K562 (cell line): ENCODE measurements at regions not wholly inside any gene's neighbourhood (a gene's known extent, or its start where the extent isn't known, plus 50 kb on each side); places are given as distances from the start of the nearest gene placed in this dataset.
A peak's percentile ranks its signal among the peaks of the same experiment; 100 is the strongest.

Source experiments
- ARNT ChIP-seq, 2 experiments: fragments of 450-650 bp; IDR thresholded peaks; 2 replicates each; pipeline ENCODE4 v1.6.1; 2016; ENCODE audit warnings: mild to moderate bottlenecking in 1 of 2
- ATF1 ChIP-seq, 2 experiments: fragments of 450-650 bp in 1 of 2; IDR thresholded peaks; 2 replicates each; pipeline ENCODE4 v1.6.1; 2016; ENCODE audit warnings: missing compliant biosample characterization in 1 of 2, missing genetic modification characterization in 1 of 2
- BRD9 ChIP-seq: fragments of 450-650 bp; IDR thresholded peaks from 2 replicates; pipeline ENCODE4 v1.6.1; 2018; ENCODE audit warnings: low read depth; ENCODE audit not compliant: partially characterized antibody
- C11orf30 ChIP-seq: fragments of 450-650 bp; IDR thresholded peaks from 2 replicates; pipeline ENCODE4 v1.6.1; 2016; ENCODE audit warnings: low read depth, mild to moderate bottlenecking
- CBFA2T2 ChIP-seq: fragments of 450-650 bp; conservative IDR thresholded peaks from 2 replicates; pipeline ENCODE4 v1.6.1; 2017; ENCODE audit warnings: mild to moderate bottlenecking
- CBX3 ChIP-seq, 2 experiments: IDR thresholded peaks; 1 replicate in 1 of 2; 2 replicates in 1 of 2; pipeline ENCODE4 v1.6.1; 2012; ENCODE audit warnings: inconsistent platforms in 2 of 2, low read length in 2 of 2, borderline replicate concordance in 1 of 2, control low read depth in 1 of 2
- DPF2 ChIP-seq: fragments of 450-650 bp; IDR thresholded peaks from 2 replicates; pipeline ENCODE4 v1.6.1; 2016
- FOXA3 ChIP-seq, 2 experiments: fragments of 450-650 bp in 1 of 2; sonication (generic) in 1 of 2; formaldehyde crosslinking; IDR thresholded peaks in 1 of 2; conservative IDR thresholded peaks in 1 of 2; 2 replicates each; pipeline versions ENCODE4 v1.4.0 to v1.8.0; 2020 to 2022; ENCODE audit warnings: mild to moderate bottlenecking in 2 of 2, missing genetic modification reagents in 1 of 2
- HDAC2 ChIP-seq: fragments of 450-650 bp; IDR thresholded peaks from 2 replicates; pipeline ENCODE4 v1.6.1; 2016; ENCODE audit warnings: mild to moderate bottlenecking
- JUND ChIP-seq, 2 experiments: IDR thresholded peaks; 2 replicates in 1 of 2; 3 replicates in 1 of 2; pipeline ENCODE4 v1.6.1; 2011; ENCODE audit warnings: borderline replicate concordance in 2 of 2, low read depth in 2 of 2, low read length in 2 of 2, improper control_type of control experiment in 1 of 2, missing biosample characterization in 1 of 2, missing genetic modification characterization in 1 of 2, missing genetic modification reagents in 1 of 2
- PHF8 ChIP-seq: fragments of 200-600 bp; sonication (generic); IDR thresholded peaks from 2 replicates; pipeline ENCODE4 v1.6.1; 2012; ENCODE audit warnings: mixed run types, mild to moderate bottlenecking, inconsistent platforms, low read length, moderate library complexity, borderline replicate concordance
- SMARCC2 ChIP-seq: fragments of 450-650 bp; IDR thresholded peaks from 2 replicates; pipeline ENCODE4 v1.6.1; 2017; ENCODE audit warnings: antibody characterized with exemption, moderate library complexity, mild to moderate bottlenecking, low read depth
- SMARCE1 ChIP-seq: fragments of 450-650 bp; IDR thresholded peaks from 2 replicates; pipeline ENCODE4 v1.7.1; 2016; ENCODE audit warnings: mild to moderate bottlenecking
- TBP ChIP-seq: optimal IDR thresholded peaks from 2 replicates; pipeline ENCODE3; 2011; ENCODE audit warnings: low read depth, low read length, improper control_type of control experiment
- ZNF830 ChIP-seq: fragments of 250-450 bp; sonication (Bioruptor Pico); IDR thresholded peaks from 2 replicates; pipeline ENCODE4 v1.5.0; 2021; ENCODE audit warnings: mild to moderate bottlenecking
- TF ChIP-seq, protein P1 (sequence below), 2 experiments: fragments of 150-350 bp in 1 of 2; IDR thresholded peaks; 2 replicates each; pipeline ENCODE4 v1.6.1; 2012 to 2016; ENCODE audit warnings: low read depth in 2 of 2, low read length in 2 of 2, mild to moderate bottlenecking in 1 of 2, moderate library complexity in 1 of 2
- TF ChIP-seq, protein P2 (sequence below): fragments of 450-650 bp; IDR thresholded peaks from 2 replicates; pipeline ENCODE4 v1.6.1; 2016
- TF ChIP-seq, protein P3 (sequence below): fragments of 150-350 bp; IDR thresholded peaks from 2 replicates; pipeline ENCODE4 v1.6.1; 2014; ENCODE audit warnings: low read depth, mild to moderate bottlenecking, low read length, borderline replicate concordance
- TF ChIP-seq, protein P4 (sequence below): fragments of 450-650 bp; IDR thresholded peaks from one replicate; pipeline ENCODE4 v1.6.1; 2018; ENCODE audit warnings: mild to moderate bottlenecking, moderate library complexity; ENCODE audit not compliant: partially characterized antibody

DNA sequence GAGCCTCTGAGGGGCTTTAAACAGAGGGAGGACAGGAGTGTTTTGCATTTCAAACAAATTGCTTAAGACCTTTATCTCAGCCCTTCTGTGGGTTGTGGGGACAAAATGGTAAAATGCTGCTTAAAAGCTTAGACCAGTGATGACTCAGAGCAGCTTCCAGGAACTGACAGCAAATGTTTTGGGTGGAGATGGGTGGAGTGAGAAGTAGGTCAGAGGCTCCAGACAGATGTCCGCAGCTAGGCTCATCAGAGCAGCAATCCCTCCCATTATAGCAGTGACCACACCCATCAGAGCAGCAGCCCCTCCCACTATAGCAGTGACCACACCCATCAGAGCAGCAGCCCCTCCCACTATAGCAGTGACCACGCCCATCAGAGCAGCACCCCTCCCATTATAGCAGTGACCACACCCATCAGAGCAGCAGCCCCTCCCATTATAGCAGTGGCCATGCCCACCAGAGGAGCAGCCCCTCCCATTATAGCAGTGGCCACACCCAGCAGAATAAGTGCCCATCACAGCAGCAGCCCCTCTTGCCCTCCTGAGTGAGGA is 532.2 kb downstream of the MATN1 start (continued):
- TF ChIP-seq, protein P1, sequence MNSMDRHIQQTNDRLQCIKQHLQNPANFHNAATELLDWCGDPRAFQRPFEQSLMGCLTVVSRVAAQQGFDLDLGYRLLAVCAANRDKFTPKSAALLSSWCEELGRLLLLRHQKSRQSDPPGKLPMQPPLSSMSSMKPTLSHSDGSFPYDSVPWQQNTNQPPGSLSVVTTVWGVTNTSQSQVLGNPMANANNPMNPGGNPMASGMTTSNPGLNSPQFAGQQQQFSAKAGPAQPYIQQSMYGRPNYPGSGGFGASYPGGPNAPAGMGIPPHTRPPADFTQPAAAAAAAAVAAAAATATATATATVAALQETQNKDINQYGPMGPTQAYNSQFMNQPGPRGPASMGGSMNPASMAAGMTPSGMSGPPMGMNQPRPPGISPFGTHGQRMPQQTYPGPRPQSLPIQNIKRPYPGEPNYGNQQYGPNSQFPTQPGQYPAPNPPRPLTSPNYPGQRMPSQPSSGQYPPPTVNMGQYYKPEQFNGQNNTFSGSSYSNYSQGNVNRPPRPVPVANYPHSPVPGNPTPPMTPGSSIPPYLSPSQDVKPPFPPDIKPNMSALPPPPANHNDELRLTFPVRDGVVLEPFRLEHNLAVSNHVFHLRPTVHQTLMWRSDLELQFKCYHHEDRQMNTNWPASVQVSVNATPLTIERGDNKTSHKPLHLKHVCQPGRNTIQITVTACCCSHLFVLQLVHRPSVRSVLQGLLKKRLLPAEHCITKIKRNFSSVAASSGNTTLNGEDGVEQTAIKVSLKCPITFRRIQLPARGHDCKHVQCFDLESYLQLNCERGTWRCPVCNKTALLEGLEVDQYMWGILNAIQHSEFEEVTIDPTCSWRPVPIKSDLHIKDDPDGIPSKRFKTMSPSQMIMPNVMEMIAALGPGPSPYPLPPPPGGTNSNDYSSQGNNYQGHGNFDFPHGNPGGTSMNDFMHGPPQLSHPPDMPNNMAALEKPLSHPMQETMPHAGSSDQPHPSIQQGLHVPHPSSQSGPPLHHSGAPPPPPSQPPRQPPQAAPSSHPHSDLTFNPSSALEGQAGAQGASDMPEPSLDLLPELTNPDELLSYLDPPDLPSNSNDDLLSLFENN (IDR thresholded peaks at IDR 0.05; ENCODE audit: low read depth in 2 of 2, low read length in 2 of 2) = 0 out of 4 replicates have a peak, but pooled peaks of 1 of the 2 experiments have one; percentile 41
- TF ChIP-seq CBFA2T2 (peak; percentile 85), C11orf30 (peak; percentile 37), TBP (peak; percentile 33), PHF8 (no peak), FOXA3 (CRISPR knock-in tag; conservative IDR thresholded peaks at IDR 0.05 in 1 of 2, IDR thresholded peaks at IDR 0.05 in 1 of 2) (no peak), SMARCE1 (peak; percentile 98), ATF1 (CRISPR knock-in tag; IDR thresholded peaks at IDR 0.05) (no peak), ATF1 (tag; IDR thresholded peaks at IDR 0.05) (peak; percentile 62), ARNT (IDR thresholded peaks at IDR 0.05) (peak in 1 of 2 experiments; percentile 91; a peak in 2 of 4 replicates), BRD9 (no peak), DPF2 (peak; percentile 99), HDAC2 (peak; percentile 91), CBX3 (IDR thresholded peaks at IDR 0.05; ENCODE audit: borderline replicate concordance in 1 of 2, low read length in 2 of 2) (0 out of 3 replicates have a peak, but pooled peaks of 1 of the 2 experiments have one; percentile 23), SMARCC2 (peak; percentile 92), ZNF830 (no peak), JUND (IDR thresholded peaks at IDR 0.05; ENCODE audit: borderline replicate concordance, low read depth, low read length) (peak; percentile 100), JUND (tag; IDR thresholded peaks at IDR 0.05; ENCODE audit: borderline replicate concordance, low read depth, low read length) (peak; percentile 99)
- TF ChIP-seq, protein P2, sequence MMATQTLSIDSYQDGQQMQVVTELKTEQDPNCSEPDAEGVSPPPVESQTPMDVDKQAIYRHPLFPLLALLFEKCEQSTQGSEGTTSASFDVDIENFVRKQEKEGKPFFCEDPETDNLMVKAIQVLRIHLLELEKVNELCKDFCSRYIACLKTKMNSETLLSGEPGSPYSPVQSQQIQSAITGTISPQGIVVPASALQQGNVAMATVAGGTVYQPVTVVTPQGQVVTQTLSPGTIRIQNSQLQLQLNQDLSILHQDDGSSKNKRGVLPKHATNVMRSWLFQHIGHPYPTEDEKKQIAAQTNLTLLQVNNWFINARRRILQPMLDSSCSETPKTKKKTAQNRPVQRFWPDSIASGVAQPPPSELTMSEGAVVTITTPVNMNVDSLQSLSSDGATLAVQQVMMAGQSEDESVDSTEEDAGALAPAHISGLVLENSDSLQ = peak; percentile 87
- TF ChIP-seq, protein P3, sequence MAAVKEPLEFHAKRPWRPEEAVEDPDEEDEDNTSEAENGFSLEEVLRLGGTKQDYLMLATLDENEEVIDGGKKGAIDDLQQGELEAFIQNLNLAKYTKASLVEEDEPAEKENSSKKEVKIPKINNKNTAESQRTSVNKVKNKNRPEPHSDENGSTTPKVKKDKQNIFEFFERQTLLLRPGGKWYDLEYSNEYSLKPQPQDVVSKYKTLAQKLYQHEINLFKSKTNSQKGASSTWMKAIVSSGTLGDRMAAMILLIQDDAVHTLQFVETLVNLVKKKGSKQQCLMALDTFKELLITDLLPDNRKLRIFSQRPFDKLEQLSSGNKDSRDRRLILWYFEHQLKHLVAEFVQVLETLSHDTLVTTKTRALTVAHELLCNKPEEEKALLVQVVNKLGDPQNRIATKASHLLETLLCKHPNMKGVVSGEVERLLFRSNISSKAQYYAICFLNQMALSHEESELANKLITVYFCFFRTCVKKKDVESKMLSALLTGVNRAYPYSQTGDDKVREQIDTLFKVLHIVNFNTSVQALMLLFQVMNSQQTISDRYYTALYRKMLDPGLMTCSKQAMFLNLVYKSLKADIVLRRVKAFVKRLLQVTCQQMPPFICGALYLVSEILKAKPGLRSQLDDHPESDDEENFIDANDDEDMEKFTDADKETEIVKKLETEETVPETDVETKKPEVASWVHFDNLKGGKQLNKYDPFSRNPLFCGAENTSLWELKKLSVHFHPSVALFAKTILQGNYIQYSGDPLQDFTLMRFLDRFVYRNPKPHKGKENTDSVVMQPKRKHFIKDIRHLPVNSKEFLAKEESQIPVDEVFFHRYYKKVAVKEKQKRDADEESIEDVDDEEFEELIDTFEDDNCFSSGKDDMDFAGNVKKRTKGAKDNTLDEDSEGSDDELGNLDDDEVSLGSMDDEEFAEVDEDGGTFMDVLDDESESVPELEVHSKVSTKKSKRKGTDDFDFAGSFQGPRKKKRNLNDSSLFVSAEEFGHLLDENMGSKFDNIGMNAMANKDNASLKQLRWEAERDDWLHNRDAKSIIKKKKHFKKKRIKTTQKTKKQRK = no peak
- TF ChIP-seq, protein P4, sequence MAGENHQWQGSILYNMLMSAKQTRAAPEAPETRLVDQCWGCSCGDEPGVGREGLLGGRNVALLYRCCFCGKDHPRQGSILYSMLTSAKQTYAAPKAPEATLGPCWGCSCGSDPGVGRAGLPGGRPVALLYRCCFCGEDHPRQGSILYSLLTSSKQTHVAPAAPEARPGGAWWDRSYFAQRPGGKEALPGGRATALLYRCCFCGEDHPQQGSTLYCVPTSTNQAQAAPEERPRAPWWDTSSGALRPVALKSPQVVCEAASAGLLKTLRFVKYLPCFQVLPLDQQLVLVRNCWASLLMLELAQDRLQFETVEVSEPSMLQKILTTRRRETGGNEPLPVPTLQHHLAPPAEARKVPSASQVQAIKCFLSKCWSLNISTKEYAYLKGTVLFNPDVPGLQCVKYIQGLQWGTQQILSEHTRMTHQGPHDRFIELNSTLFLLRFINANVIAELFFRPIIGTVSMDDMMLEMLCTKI = no peak
